Activated T-cell treated with anti-CD3 and anti-CD28 coated beads, Interleukin-2, amount 50 U/mL, for 72 hours (primary cell): ENCODE measurements at regions not wholly inside any gene's neighbourhood (a gene's known extent, or its start where the extent isn't known, plus 50 kb on each side); places are given as distances from the start of the nearest gene placed in this dataset.

ENCODE experiments used
- ATAC-seq, 2 donors: fragments of 150-1000 bp; cut with Tn5 transposase; replicated peaks in 1 of 2; 2 replicates each; pipeline ENCODE4 v1.10.0; 2021; ENCODE audit warnings: moderate library complexity in 2 of 2, mild to moderate bottlenecking in 1 of 2
- DNase-seq, 2 donors: peaks; one replicate each; pipeline ENCODE4 v3.0.0; 2021 to 2022; ENCODE audit warnings: mixed read lengths in 1 of 2
- H3K27ac Mint-ChIP-seq: one replicate; pipeline ENCODE4 v1.8.0; 2022; ENCODE audit warnings: mild to moderate bottlenecking, moderate library complexity, mixed read lengths
- H3K27me3 Mint-ChIP-seq: one replicate; pipeline ENCODE4 v1.8.0; 2022; ENCODE audit warnings: low read depth, mixed read lengths
- H3K36me3 Mint-ChIP-seq, 2 donors: one replicate each; pipeline ENCODE4 v1.8.0; 2022; ENCODE audit warnings: mixed read lengths in 2 of 2, mild to moderate bottlenecking in 1 of 2; ENCODE audit not compliant: insufficient read depth in 2 of 2
- H3K4me1 Mint-ChIP-seq: one replicate; pipeline ENCODE4 v1.8.0; 2022; ENCODE audit warnings: low read depth, mixed read lengths
- H3K4me3 Mint-ChIP-seq, 2 donors: one replicate each; pipeline ENCODE4 v1.8.0; 2022; ENCODE audit warnings: mild to moderate bottlenecking in 2 of 2, mixed read lengths in 2 of 2, moderate library complexity in 2 of 2
- H3K9me3 Mint-ChIP-seq, 2 donors: one replicate each; pipeline ENCODE4 v1.8.0; 2022; ENCODE audit warnings: mixed read lengths in 2 of 2

DNA sequence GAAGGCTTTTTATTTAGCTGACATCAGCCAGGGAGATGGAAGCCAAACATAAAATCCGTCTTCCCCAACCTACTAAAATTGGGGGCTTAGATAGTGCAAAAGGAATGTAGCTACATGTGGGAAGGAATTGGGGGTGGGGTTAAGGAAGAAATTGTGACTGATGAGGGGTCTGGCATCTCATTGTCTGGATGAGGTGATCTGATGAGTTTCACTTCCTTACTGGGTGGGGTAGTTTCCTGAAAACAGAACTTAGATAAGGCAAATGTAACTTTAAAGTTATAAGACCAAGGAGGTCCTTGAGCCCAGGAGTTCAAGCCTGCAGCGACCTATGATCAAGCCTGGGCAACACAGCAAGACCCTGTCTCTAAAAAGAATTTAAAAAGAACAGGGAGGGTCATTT is 105.5 kb upstream of the NEIL3 start:
- no peak overlapping the region for H3K4me3 Mint-ChIP-seq
- ATAC-seq = no peak
- DNase-seq = no peak
- no peaks in the 10 kb centered on the region for H3K27me3 Mint-ChIP-seq
- peaks cover 0 to 1% of the 10 kb centered on the region in 2 donors for H3K9me3 Mint-ChIP-seq
- no peaks in the 10 kb centered on the region for H3K36me3 Mint-ChIP-seq
- H3K4me1 Mint-ChIP-seq = no peaks in the 10 kb centered on the region
- H3K27ac Mint-ChIP-seq = no peak overlapping the region

DNA sequence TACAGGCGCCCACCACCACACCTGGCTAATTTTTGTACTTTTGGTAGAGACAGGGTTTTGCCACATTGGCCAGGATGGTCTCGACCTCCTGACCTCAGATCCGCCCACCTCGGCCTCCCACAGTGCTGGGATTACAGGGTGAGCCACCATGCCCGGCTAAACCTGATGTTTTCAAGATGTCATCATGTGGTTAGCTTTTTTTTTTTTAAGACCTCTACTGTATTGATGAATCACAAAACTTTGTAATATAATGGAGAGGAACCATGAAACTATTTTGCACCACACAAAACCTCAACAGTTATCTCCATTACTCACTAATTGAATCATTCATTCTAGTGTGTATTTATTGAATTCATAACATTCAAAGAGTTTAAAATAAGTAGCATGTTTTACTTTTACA is 94.7 kb upstream of the NEIL3 start:
- Mint-ChIP-seq H3K36me3 (no peaks in the 10 kb centered on the region), H3K4me3 (no peak overlapping the region), H3K27me3 (peaks cover 22% of the 10 kb centered on the region), H3K9me3 (no peaks in the 10 kb centered on the region), H3K27ac (no peak overlapping the region), H3K4me1 (no peaks in the 10 kb centered on the region)
- DNase-seq (peak; percentile 9 to 55), ATAC-seq (peak in 1 of 2 donors; percentile 75)

DNA sequence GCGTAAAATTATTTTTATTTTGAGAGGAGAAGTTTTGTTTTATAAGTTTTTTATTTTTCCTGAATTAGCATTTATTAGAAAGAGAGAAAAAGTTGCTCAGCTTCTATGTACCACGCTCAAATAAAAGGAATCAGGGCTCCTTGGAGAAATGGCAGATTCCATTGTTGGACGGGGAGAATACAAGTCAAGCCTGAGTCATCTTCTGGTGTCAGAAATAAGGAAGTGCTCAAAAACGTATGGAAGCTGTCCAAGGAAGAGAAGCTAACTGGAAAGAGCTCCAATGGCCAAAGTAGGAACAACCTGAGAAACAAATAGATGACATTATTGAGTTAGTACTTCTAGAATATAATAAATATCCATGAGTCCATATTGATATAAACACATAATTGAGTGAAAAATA is 89.3 kb upstream of the NEIL3 start:
- Mint-ChIP-seq H3K4me1 (peaks cover under 1% of the 10 kb centered on the region), H3K9me3 (no peaks in the 10 kb centered on the region), H3K4me3 (no peak overlapping the region), H3K36me3 (no peaks in the 10 kb centered on the region), H3K27ac (no peak overlapping the region), H3K27me3 (peaks cover 16% of the 10 kb centered on the region)
- ATAC-seq (no peak), DNase-seq (no peak)

GRCh38 chr4:177222781-177223180 is 86.9 kb upstream of the NEIL3 start:
- H3K4me3 Mint-ChIP-seq = no peak overlapping the region
- no peaks in the 10 kb centered on the region for H3K9me3 Mint-ChIP-seq
- H3K27me3 Mint-ChIP-seq = peaks cover 12% of the 10 kb centered on the region
- no peak for DNase-seq
- H3K4me1 Mint-ChIP-seq = peaks cover 7% of the 10 kb centered on the region
- H3K27ac Mint-ChIP-seq = no peak overlapping the region
- ATAC-seq = no peak
- no peaks in the 10 kb centered on the region for H3K36me3 Mint-ChIP-seq

- DNase-seq = no peak
- no peaks in the 10 kb centered on the region for H3K9me3 Mint-ChIP-seq
- no peaks in the 10 kb centered on the region for H3K36me3 Mint-ChIP-seq
- no peaks in the 10 kb centered on the region for H3K27me3 Mint-ChIP-seq
- no peak overlapping the region for H3K4me3 Mint-ChIP-seq
- no peak overlapping the region for H3K27ac Mint-ChIP-seq
- H3K4me1 Mint-ChIP-seq = peaks cover 7% of the 10 kb centered on the region
- peak; percentile 56 to 60 for ATAC-seq
Observed at GRCh38 chr4:177225605-177226004, 84.1 kb upstream of the NEIL3 start.

DNA sequence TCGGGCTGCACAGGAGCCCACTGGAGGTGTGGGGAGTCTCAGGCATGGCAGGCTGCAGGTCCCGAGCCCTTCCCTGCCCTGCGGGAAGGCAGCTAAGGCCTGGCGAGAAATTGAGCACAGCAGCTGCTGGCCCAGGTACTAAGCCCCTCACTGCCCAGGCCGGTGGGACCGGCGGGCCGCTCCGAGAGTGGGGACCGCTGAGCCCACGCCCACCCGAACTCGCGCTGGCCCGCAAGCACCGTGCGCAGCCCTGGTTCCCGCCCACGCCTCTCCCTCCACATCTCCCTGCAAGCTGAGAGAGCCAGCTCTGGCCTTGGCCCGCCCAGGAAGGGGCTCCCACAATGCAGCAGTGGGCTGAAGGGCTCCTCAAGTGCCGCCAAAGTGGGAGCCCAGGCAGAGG is 82.0 kb upstream of the NEIL3 start:
- no peaks in the 10 kb centered on the region for H3K36me3 Mint-ChIP-seq
- DNase-seq (no peak), ATAC-seq (no peak)
- no peak overlapping the region for H3K4me3 Mint-ChIP-seq
- no peaks in the 10 kb centered on the region for H3K27me3 Mint-ChIP-seq
- H3K9me3 Mint-ChIP-seq = no peaks in the 10 kb centered on the region
- peaks cover 7% of the 10 kb centered on the region for H3K4me1 Mint-ChIP-seq
- no peak overlapping the region for H3K27ac Mint-ChIP-seq

- no peaks in the 10 kb centered on the region for H3K9me3 Mint-ChIP-seq
- no peak overlapping the region for H3K27ac Mint-ChIP-seq
Observed at GRCh38 chr4:177228599-177228998, 81.1 kb upstream of the NEIL3 start.

DNA sequence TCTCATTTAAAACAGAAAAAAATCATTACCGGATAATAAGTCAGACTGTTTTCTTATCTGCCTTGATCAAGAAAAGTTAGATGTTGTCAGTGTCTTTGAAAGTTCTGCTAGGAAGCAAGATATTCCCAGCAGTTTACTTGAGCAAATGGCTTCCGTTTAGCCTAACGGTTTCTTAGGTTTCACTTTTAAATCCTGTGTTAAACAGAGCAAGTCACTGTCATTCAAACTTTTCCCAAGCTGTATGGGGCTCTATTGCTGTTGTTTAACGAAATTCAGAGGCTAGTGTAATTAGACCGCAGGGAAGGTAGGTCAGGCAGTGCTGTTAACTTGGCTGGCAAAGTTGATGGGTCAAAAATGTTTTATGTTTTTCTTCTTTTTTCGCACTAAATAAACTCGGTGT is 80.3 kb upstream of the NEIL3 start:
- Mint-ChIP-seq H3K36me3 (no peaks in the 10 kb centered on the region), H3K4me1 (peaks cover 7% of the 10 kb centered on the region), H3K4me3 (peak overlapping the region; percentile 65 to 81), H3K9me3 (no peaks in the 10 kb centered on the region), H3K27me3 (no peaks in the 10 kb centered on the region), H3K27ac (no peak overlapping the region)
- DNase-seq (no peak), ATAC-seq (no peak)

More at GRCh38 chr4:177228599-177228998, 81.1 kb upstream of the NEIL3 start:
- no peak for DNase-seq
- no peaks in the 10 kb centered on the region for H3K36me3 Mint-ChIP-seq
- no peak for ATAC-seq
- H3K4me1 Mint-ChIP-seq = peaks cover 7% of the 10 kb centered on the region
- no peaks in the 10 kb centered on the region for H3K27me3 Mint-ChIP-seq
- H3K4me3 Mint-ChIP-seq = peak overlapping the region; percentile 65 to 81

DNA sequence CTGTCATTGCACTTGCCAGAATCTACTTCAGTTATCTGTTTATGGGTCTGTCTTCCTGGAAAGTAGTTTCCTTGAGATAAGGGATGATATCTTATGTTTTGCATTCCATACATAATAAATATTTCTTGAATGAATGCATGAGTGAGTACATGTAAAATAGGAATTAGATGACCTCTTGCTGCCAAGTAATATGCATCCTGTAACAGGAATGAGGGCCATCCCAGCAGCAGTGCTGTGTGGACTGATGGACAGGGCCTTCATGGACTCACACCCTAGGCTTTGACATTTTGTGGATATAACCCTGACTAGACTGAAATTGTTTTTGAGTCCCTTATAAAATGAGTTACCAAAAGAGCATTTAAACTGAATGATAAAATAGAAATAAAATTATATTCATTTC is 77.2 kb upstream of the NEIL3 start:
- Mint-ChIP-seq H3K4me1 (no peaks in the 10 kb centered on the region), H3K27ac (no peak overlapping the region), H3K36me3 (no peaks in the 10 kb centered on the region), H3K27me3 (no peaks in the 10 kb centered on the region), H3K9me3 (no peaks in the 10 kb centered on the region), H3K4me3 (no peak overlapping the region)
- DNase-seq (no peak), ATAC-seq (no peak)

DNA sequence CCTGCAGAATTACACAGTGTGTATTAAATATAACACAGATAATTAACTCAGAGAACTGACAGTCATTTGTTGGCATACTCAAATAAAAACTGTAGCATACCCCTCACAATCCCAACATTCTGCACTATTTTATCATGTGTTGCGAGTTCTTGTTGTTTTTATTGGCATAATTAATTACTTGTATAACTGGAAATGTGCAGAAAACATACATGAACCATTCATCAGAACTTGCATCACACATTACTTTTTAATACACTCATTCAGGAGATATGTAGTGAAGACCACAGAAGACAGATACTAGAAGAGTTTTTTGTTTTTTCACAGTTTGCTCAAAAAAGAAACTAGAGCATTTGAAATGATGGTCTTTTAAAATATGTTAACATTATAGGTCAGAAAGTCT is 74.6 kb upstream of the NEIL3 start:
- DNase-seq (no peak), ATAC-seq (no peak)
- no peaks in the 10 kb centered on the region for H3K27me3 Mint-ChIP-seq
- no peaks in the 10 kb centered on the region for H3K9me3 Mint-ChIP-seq
- H3K27ac Mint-ChIP-seq = no peak overlapping the region
- H3K4me3 Mint-ChIP-seq = no peak overlapping the region
- H3K36me3 Mint-ChIP-seq = no peaks in the 10 kb centered on the region
- H3K4me1 Mint-ChIP-seq = no peaks in the 10 kb centered on the region

- Mint-ChIP-seq H3K4me3 (no peak overlapping the region), H3K4me1 (peaks cover 2% of the 10 kb centered on the region), H3K9me3 (no peaks in the 10 kb centered on the region), H3K27ac (no peak overlapping the region), H3K36me3 (no peaks in the 10 kb centered on the region), H3K27me3 (no peaks in the 10 kb centered on the region)
- ATAC-seq (no peak), DNase-seq (no peak)
Observed at GRCh38 chr4:177236886-177237285, 72.8 kb upstream of the NEIL3 start.

DNA sequence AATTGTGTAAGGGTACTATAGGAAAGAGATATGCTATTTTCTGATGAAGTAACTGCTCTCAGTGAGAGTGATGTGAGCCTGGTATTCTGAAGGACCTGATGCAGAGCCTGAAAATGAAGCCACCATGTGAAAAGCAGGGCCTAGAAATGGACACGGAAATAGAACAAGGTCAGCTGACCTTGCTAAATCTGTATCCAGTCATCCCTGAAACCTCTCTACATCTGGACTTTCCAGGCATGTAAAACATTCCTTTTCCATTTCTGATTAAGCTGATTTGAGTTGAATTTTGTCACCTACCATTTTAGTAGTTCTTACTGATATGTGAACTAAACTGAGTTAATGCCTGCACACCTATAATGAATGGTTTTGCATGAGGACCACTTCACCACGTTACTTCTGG is 72.4 kb upstream of the NEIL3 start:
- Mint-ChIP-seq H3K4me1 (peaks cover 6% of the 10 kb centered on the region), H3K9me3 (no peaks in the 10 kb centered on the region), H3K27ac (no peak overlapping the region), H3K36me3 (no peaks in the 10 kb centered on the region), H3K4me3 (no peak overlapping the region), H3K27me3 (no peaks in the 10 kb centered on the region)
- DNase-seq (no peak), ATAC-seq (no peak)

DNA sequence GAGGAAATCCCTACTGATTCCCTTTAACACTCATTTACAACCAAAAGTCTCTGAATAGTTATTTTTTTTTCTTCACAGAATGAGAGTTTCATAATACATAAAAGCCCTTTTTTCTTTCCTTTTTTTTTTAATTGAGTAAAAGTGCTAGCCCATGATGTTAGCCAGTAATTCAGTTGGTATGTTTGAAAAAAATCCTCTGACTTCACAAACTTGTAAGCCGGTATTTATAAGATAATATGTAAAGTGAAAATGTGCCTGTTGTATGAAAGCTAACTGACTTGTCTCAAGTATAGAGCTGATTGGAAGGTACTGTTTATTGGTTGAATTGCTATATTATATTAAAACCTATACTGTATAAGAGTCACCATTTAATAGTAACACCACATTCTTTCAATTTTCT is 70.2 kb upstream of the NEIL3 start:
- Mint-ChIP-seq H3K9me3 (no peaks in the 10 kb centered on the region), H3K36me3 (no peaks in the 10 kb centered on the region), H3K4me3 (no peak overlapping the region), H3K27me3 (no peaks in the 10 kb centered on the region), H3K4me1 (peaks cover 8% of the 10 kb centered on the region), H3K27ac (no peak overlapping the region)
- ATAC-seq = no peak
- DNase-seq = no peak

DNA sequence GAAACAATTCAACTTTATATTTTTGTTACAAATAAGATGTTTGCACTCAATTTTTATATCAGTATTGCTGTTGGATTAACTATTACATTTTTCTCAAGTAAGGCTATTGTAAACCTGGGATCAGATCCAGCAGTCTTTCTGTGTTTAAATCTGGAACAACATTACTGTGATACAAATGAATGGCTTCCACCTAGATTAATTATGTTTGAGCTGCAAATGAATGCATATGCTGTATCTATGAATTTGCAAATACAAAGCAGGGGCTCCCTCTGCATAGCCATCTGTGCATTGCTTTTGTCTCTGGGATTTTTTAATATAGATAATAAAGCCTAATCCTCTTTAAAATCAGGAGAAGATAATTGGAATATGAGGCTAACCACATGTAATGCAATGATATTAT is 69.8 kb upstream of the NEIL3 start:
- no peak overlapping the region for H3K4me3 Mint-ChIP-seq
- ATAC-seq = no peak
- H3K27me3 Mint-ChIP-seq = no peaks in the 10 kb centered on the region
- H3K9me3 Mint-ChIP-seq = no peaks in the 10 kb centered on the region
- H3K36me3 Mint-ChIP-seq = no peaks in the 10 kb centered on the region
- peaks cover 8% of the 10 kb centered on the region for H3K4me1 Mint-ChIP-seq
- H3K27ac Mint-ChIP-seq = no peak overlapping the region
- no peak for DNase-seq
